IMR-90 (cell line): ENCODE measurements at regions not wholly inside any gene's neighbourhood (a gene's known extent, or its start where the extent isn't known, plus 50 kb on each side); places are given as distances from the start of the nearest gene placed in this dataset.

Experiments
- ATAC-seq: fragments of 200-7000 bp; cut with Tn5 transposase; 2 replicates; pipeline ENCODE4 v1.9.1; 2020; ENCODE audit warnings: low read depth, mild to moderate bottlenecking, moderate library complexity
- BruUV-seq: library from RNA; stranded (reverse); fragments of 400-500 nt; replicated peaks from 2 replicates; lab custom pipeline; 2021; lab: Mats Ljungman, UMichigan
- CTCF ChIA-PET: fragments of 300-600 bp; formaldehyde crosslinking; extraction: SDS; loops from one replicate; lab custom pipeline; 2021; ENCODE audit warnings: antibody characterized with exemption; lab: Yijun Ruan, JAX
- POLR2A ChIA-PET: fragments of 300-600 bp; sonication (Branson Sonifier 250); formaldehyde crosslinking; loops from one replicate; lab custom pipeline; 2022; ENCODE audit warnings: antibody characterized with exemption; ENCODE audit not compliant: unreplicated experiment; lab: Charles Lee
- DNase-seq: peaks from one replicate; pipeline ENCODE4 v3.0.0; 2013
- H2AFZ ChIP-seq: replicated peaks from 2 replicates; pipeline ENCODE3; 2013; ENCODE audit warnings: low read length, mild to moderate bottlenecking; ENCODE audit not compliant: poor library complexity
- H2AK5ac ChIP-seq: 2 replicates; pipeline ENCODE4 v1.6.1; 2013; ENCODE audit warnings: low read depth, low read length, inconsistent platforms
- H2AK9ac ChIP-seq: replicated peaks from 2 replicates; pipeline ENCODE3; 2013; ENCODE audit warnings: mild to moderate bottlenecking, low read depth, low read length, moderate library complexity; ENCODE audit not compliant: poor library complexity
- H2BK120ac ChIP-seq: 2 replicates; pipeline ENCODE4 v1.6.1; 2013; ENCODE audit warnings: low read depth, low read length, inconsistent platforms
- H2BK15ac ChIP-seq: 3 replicates; pipeline ENCODE4 v1.6.1; 2013; ENCODE audit warnings: low read depth, low read length, inconsistent platforms
- H2BK20ac ChIP-seq: 2 replicates; pipeline ENCODE4 v1.6.1; 2013; ENCODE audit warnings: low read depth, mild to moderate bottlenecking, inconsistent platforms, low read length, moderate library complexity
- H2BK5ac ChIP-seq: 2 replicates; pipeline ENCODE4 v1.6.1; 2013; ENCODE audit warnings: mild to moderate bottlenecking, low read depth, low read length, inconsistent platforms; ENCODE audit not compliant: poor library complexity, severe bottlenecking
- H3K14ac ChIP-seq: replicated peaks from 2 replicates; pipeline ENCODE4 v1.6.1; 2013; ENCODE audit warnings: low read depth, low read length, inconsistent platforms
- H3K18ac ChIP-seq: 2 replicates; pipeline ENCODE4 v1.6.1; 2013; ENCODE audit warnings: low read depth, low read length, control low read depth
- H3K23ac ChIP-seq: 2 replicates; pipeline ENCODE4 v1.6.1; 2013; ENCODE audit warnings: low read depth, low read length, inconsistent platforms
- H3K27ac ChIP-seq: 2 replicates; pipeline ENCODE4 v1.5.1; 2013; ENCODE audit warnings: mild to moderate bottlenecking, control low read depth, low read length; ENCODE audit not compliant: insufficient read depth
- H3K27me3 ChIP-seq: 2 replicates; pipeline ENCODE4 v1.6.1; 2013; ENCODE audit warnings: low read length; ENCODE audit not compliant: control insufficient read depth, insufficient read depth
- H3K36me3 ChIP-seq: 2 replicates; pipeline ENCODE4 v1.6.1; 2013; ENCODE audit warnings: low read length, mixed read lengths; ENCODE audit not compliant: control insufficient read depth, insufficient read depth
- H3K4ac ChIP-seq: 2 replicates; pipeline ENCODE4 v1.6.1; 2013; ENCODE audit warnings: low read depth, low read length, inconsistent platforms
- H3K4me1 ChIP-seq: 2 replicates; pipeline ENCODE4 v1.6.1; 2013; ENCODE audit warnings: low read length, mixed read lengths; ENCODE audit not compliant: control insufficient read depth, insufficient read depth
- H3K4me2 ChIP-seq: 2 replicates; pipeline ENCODE4 v1.6.1; 2013; ENCODE audit warnings: low read depth, mild to moderate bottlenecking, control low read depth, low read length, moderate library complexity
- H3K4me3 ChIP-seq: 2 replicates; pipeline ENCODE4 v1.5.1; 2013; ENCODE audit warnings: low read depth, mild to moderate bottlenecking, control low read depth, low read length, moderate library complexity; ENCODE audit not compliant: insufficient read depth
- H3K56ac ChIP-seq: 2 replicates; pipeline ENCODE4 v1.6.1; 2013; ENCODE audit warnings: low read length, inconsistent platforms; ENCODE audit not compliant: insufficient read depth; ENCODE audit errors: extremely low read depth
- H3K79me1 ChIP-seq, 2 experiments: 2 replicates each; pipeline ENCODE4 v1.6.1; 2013; ENCODE audit warnings: low read length in 2 of 2, inconsistent platforms in 1 of 2, low read depth in 1 of 2
- H3K9ac ChIP-seq: 2 replicates; pipeline ENCODE4 v1.6.1; 2013; ENCODE audit warnings: low read depth, low read length, control low read depth
- H3K9me1 ChIP-seq: 2 replicates; pipeline ENCODE4 v1.6.1; 2013; ENCODE audit warnings: low read length, inconsistent platforms; ENCODE audit not compliant: insufficient read depth
- H3K9me3 ChIP-seq: 2 replicates; pipeline ENCODE4 v1.6.1; 2013; ENCODE audit warnings: low read length; ENCODE audit not compliant: control insufficient read depth, insufficient read depth
- H4K20me1 ChIP-seq: 2 replicates; pipeline ENCODE4 v1.6.1; 2013; ENCODE audit warnings: low read length, inconsistent platforms; ENCODE audit not compliant: insufficient read depth
- H4K5ac ChIP-seq: 2 replicates; pipeline ENCODE4 v1.6.1; 2013; ENCODE audit warnings: mild to moderate bottlenecking, low read depth, low read length, control low read depth
- H4K8ac ChIP-seq, 2 experiments: 2 replicates each; pipeline ENCODE4 v1.6.1; 2013; ENCODE audit warnings: low read depth in 2 of 2, low read length in 2 of 2, control low read depth in 1 of 2, inconsistent platforms in 1 of 2
- H4K91ac ChIP-seq: 2 replicates; pipeline ENCODE4 v1.6.1; 2013; ENCODE audit warnings: low read depth, low read length, inconsistent platforms; ENCODE audit not compliant: insufficient read depth
- CEBPB ChIP-seq: IDR thresholded peaks from 2 replicates; pipeline ENCODE4 v1.6.1; 2012; ENCODE audit warnings: low read depth, low read length, improper control_type of control experiment
- MAZ ChIP-seq: IDR thresholded peaks from 2 replicates; pipeline ENCODE4 v1.6.1; 2012; ENCODE audit warnings: low read depth, mild to moderate bottlenecking, low read length, improper control_type of control experiment, moderate library complexity, borderline replicate concordance
- RAD21 ChIP-seq: IDR thresholded peaks from 2 replicates; pipeline ENCODE4 v1.6.1; 2012; ENCODE audit warnings: low read length, improper control_type of control experiment
- SMC3 ChIP-seq: fragments of 150-350 bp; IDR thresholded peaks from 2 replicates; pipeline ENCODE4 v1.6.1; 2016; ENCODE audit warnings: low read depth, mild to moderate bottlenecking, antibody characterized with exemption, low read length, moderate library complexity
- dilution Hi-C: fragments of 300-500 bp; cut with HindIII; formaldehyde crosslinking; loops from one replicate; pipeline ENCODE4 v1.14.3; 2018; ENCODE audit warnings: low sequenced_read_pairs; ENCODE audit not compliant: unreplicated experiment
- in situ Hi-C: fragments of 300-500 bp; cut with MboI; formaldehyde crosslinking; loops from 3 replicates; pipeline ENCODE4 v1.14.3; 2019; ENCODE audit warnings: low sequenced_read_pairs, inconsistent platforms, mixed read lengths
- intact Hi-C: fragments of 100-400 bp; cut with micrococcal nuclease; formaldehyde crosslinking; loops from 2 replicates; pipeline ENCODE4 v1.10.0; 2022

GRCh38 chr1:47674189-47674588 lies 236.3 kb downstream of the FOXD2 start:
- intact Hi-C loops: no loop called here
- H3K4me2 ChIP-seq: no peak overlapping the region
- dilution Hi-C loops: no loop called here
- no peak for TF ChIP-seq MAZ
- no peak for TF ChIP-seq SMC3
- peak; percentile 71; the same call in 1 of the 2 replicates for TF ChIP-seq CEBPB
- TF ChIP-seq RAD21: no peak
- no peak overlapping the region for H4K5ac ChIP-seq
- H2AK5ac ChIP-seq: no peak overlapping the region
- H3K9ac ChIP-seq: no peak overlapping the region
- DNase-seq (no peak), ATAC-seq (no peak)
- no peak overlapping the region for H2AFZ ChIP-seq
- H2BK120ac ChIP-seq: no peak overlapping the region
- H3K27ac ChIP-seq: no peak overlapping the region
- no peak overlapping the region for H2AK9ac ChIP-seq
- POLR2A ChIA-PET: no interaction called here
- H2BK15ac ChIP-seq: no peak overlapping the region
- H3K36me3 ChIP-seq: no peaks in the 10 kb centered on the region
- no peak overlapping the region for H4K91ac ChIP-seq
- no peaks in the 10 kb centered on the region for H3K79me1 ChIP-seq
- H3K14ac ChIP-seq: no peak overlapping the region
- BruUV-seq: no TSS peak
- H3K18ac ChIP-seq: no peak overlapping the region
- no peaks in the 10 kb centered on the region for H3K27me3 ChIP-seq
- CTCF ChIA-PET: interaction anchor here (0.7 kb wide), 1 partner anchor 490 kb away, joined by 3 read pairs; no protein-coding TSS in a partner anchor
- H4K8ac ChIP-seq: no peak overlapping the region
- in situ Hi-C loops: no loop called here
- H3K9me1 ChIP-seq: no peaks in the 10 kb centered on the region
- H3K4me3 ChIP-seq: no peak overlapping the region
- H4K20me1 ChIP-seq: no peaks in the 10 kb centered on the region
- H3K9me3 ChIP-seq: no peaks in the 10 kb centered on the region
- H3K4me1 ChIP-seq: no peaks in the 10 kb centered on the region
- H3K4ac ChIP-seq: no peak overlapping the region
- H2BK5ac ChIP-seq: no peak overlapping the region
- no peak overlapping the region for H3K56ac ChIP-seq
- no peak overlapping the region for H3K23ac ChIP-seq
- no peak overlapping the region for H2BK20ac ChIP-seq
